ENCODE measurements at regions not wholly inside any gene's neighbourhood (a gene's known extent, or its start where the extent isn't known, plus 50 kb on each side); places are given as distances from the start of the nearest gene placed in this dataset.

GRCh38 chr11:104394508-104394907 is 230.6 kb upstream of the PDGFD start:
- H3K36me3 ChIP-seq: no peaks in the 10 kb centered on the region
- H3K27me3 ChIP-seq: no peaks in the 10 kb centered on the region
- DNase-seq: no peak
- H3K4me3 ChIP-seq: no peak overlapping the region
- TF ChIP-seq POLR2A (IDR thresholded peaks at IDR 0.05) (no peak), EP300 (IDR thresholded peaks at IDR 0.05) (no peak), POLR2AphosphoS5 (IDR thresholded peaks at IDR 0.05) (no peak), CTCF (IDR thresholded peaks at IDR 0.05) (no peak)
- no peak overlapping the region for H3K27ac ChIP-seq
- H3K9me3 ChIP-seq: no peaks in the 10 kb centered on the region
- intact Hi-C loops (cut with DNase I): no loop called here
- H3K4me1 ChIP-seq: no peaks in the 10 kb centered on the region
- 8 to 35% methylated on average over 1 of the region's 1 CpG for WGBS, 2 donors

- no peaks in the 10 kb centered on the region for H3K9me3 ChIP-seq
- no peak for DNase-seq
- no peak overlapping the region for H3K27ac ChIP-seq
- H3K4me3 ChIP-seq: no peak overlapping the region
- TF ChIP-seq CTCF (IDR thresholded peaks at IDR 0.05): no peak
- TF ChIP-seq POLR2A (IDR thresholded peaks at IDR 0.05): no peak
- no peak for TF ChIP-seq POLR2AphosphoS5 (IDR thresholded peaks at IDR 0.05)
- H3K4me1 ChIP-seq: no peaks in the 10 kb centered on the region
- intact Hi-C loops (cut with DNase I): no loop called here
- no peaks in the 10 kb centered on the region for H3K27me3 ChIP-seq
- H3K36me3 ChIP-seq: no peaks in the 10 kb centered on the region
- 38 to 82% methylated on average over 4 of the region's 4 CpGs for WGBS, 2 donors
Observed at GRCh38 chr11:104390651-104391050, 226.7 kb upstream of the PDGFD start.

- no peak for TF ChIP-seq CTCF (IDR thresholded peaks at IDR 0.05)
- no peak for TF ChIP-seq POLR2A (IDR thresholded peaks at IDR 0.05)
- TF ChIP-seq EP300 (IDR thresholded peaks at IDR 0.05): no peak
- no peak for TF ChIP-seq POLR2AphosphoS5 (IDR thresholded peaks at IDR 0.05)
- no peaks in the 10 kb centered on the region for H3K27me3 ChIP-seq
- WGBS, 2 donors: 87 to 90% methylated on average over 1 of the region's 1 CpG
- H3K9me3 ChIP-seq: no peaks in the 10 kb centered on the region
- H3K27ac ChIP-seq: no peak overlapping the region
- intact Hi-C loops (cut with DNase I): no loop called here
- no peak for DNase-seq
- no peaks in the 10 kb centered on the region for H3K36me3 ChIP-seq
- H3K4me1 ChIP-seq: no peaks in the 10 kb centered on the region
- H3K4me3 ChIP-seq: no peak overlapping the region
Observed at GRCh38 chr11:104385884-104386283, 221.9 kb upstream of the PDGFD start.

- no peaks in the 10 kb centered on the region for H3K27me3 ChIP-seq
- H3K36me3 ChIP-seq: no peaks in the 10 kb centered on the region
- H3K4me1 ChIP-seq: no peaks in the 10 kb centered on the region
- no peak overlapping the region for H3K4me3 ChIP-seq
- no peak overlapping the region for H3K27ac ChIP-seq
- H3K9me3 ChIP-seq: no peaks in the 10 kb centered on the region
- intact Hi-C loops (cut with DNase I): no loop called here
- TF ChIP-seq EP300 (IDR thresholded peaks at IDR 0.05) (no peak), POLR2A (IDR thresholded peaks at IDR 0.05) (no peak), CTCF (IDR thresholded peaks at IDR 0.05) (no peak), POLR2AphosphoS5 (IDR thresholded peaks at IDR 0.05) (no peak)
- no peak for DNase-seq
Observed at GRCh38 chr11:104380358-104380757, 216.4 kb upstream of the PDGFD start.

GRCh38 chr11:104372111-104372510 is 208.2 kb upstream of the PDGFD start:
- no peak for DNase-seq
- no peaks in the 10 kb centered on the region for H3K4me1 ChIP-seq
- H3K4me3 ChIP-seq: no peak overlapping the region
- intact Hi-C loops (cut with DNase I): no loop called here
- no peaks in the 10 kb centered on the region for H3K9me3 ChIP-seq
- H3K27me3 ChIP-seq: no peaks in the 10 kb centered on the region
- 74 to 75% methylated on average over 3 of the region's 3 CpGs for WGBS, 2 donors
- TF ChIP-seq CTCF (IDR thresholded peaks at IDR 0.05): no peak
- no peak for TF ChIP-seq POLR2A (IDR thresholded peaks at IDR 0.05)
- no peak for TF ChIP-seq POLR2AphosphoS5 (IDR thresholded peaks at IDR 0.05)
- TF ChIP-seq EP300 (IDR thresholded peaks at IDR 0.05): no peak
- H3K36me3 ChIP-seq: no peaks in the 10 kb centered on the region
- no peak overlapping the region for H3K27ac ChIP-seq
